T-cell (primary cell): ENCODE measurements at regions not wholly inside any gene's neighbourhood (a gene's known extent, or its start where the extent isn't known, plus 50 kb on each side); places are given as distances from the start of the nearest gene placed in this dataset.

Source experiments
- ATAC-seq, 4 experiments: fragments of 200-7000 bp in 3 of 4; fragments of 150-1000 bp in 1 of 4; cut with Tn5 transposase; replicated peaks in 1 of 4; 1 replicate in 3 of 4; 2 replicates in 1 of 4; pipeline ENCODE4 v1.10.0; 2021; ENCODE audit warnings: moderate library complexity in 3 of 4, mild to moderate bottlenecking in 2 of 4, moderate number of reproducible peaks in 1 of 4
- CTCF ChIA-PET, 2 donors: fragments of 300-600 bp; sonication (Branson Sonifier 250); formaldehyde crosslinking; loops; one replicate each; lab custom pipeline; 2022; ENCODE audit warnings: antibody characterized with exemption in 2 of 2; lab: Charles Lee
- POLR2A ChIA-PET, 2 donors: fragments of 300-600 bp; sonication (Branson Sonifier 250); formaldehyde crosslinking; loops; one replicate each; lab custom pipeline; 2022; ENCODE audit warnings: antibody characterized with exemption in 2 of 2; lab: Charles Lee
- DNase-seq, 35 experiments: peaks; one replicate each; pipeline versions ENCODE4 v3.0.0 to v3.0.0-alpha.2; 2013 to 2023
- H3K27ac ChIP-seq: one replicate; pipeline ENCODE4 v1.5.1; 2013; ENCODE audit warnings: low read length
- H3K27me3 ChIP-seq, 2 experiments: replicated peaks in 1 of 2; 1 replicate in 1 of 2; 2 replicates in 1 of 2; pipeline versions ENCODE4 v1.6.1 to v1.7.0; 2013; ENCODE audit warnings: low read length in 1 of 2, mixed read lengths in 1 of 2; ENCODE audit not compliant: control insufficient read depth in 2 of 2, insufficient read depth in 2 of 2; ENCODE audit errors: extremely low read depth in 1 of 2
- H3K36me3 ChIP-seq, 2 donors: 1 replicate in 1 of 2; 2 replicates in 1 of 2; pipeline versions ENCODE4 v1.6.1 to v1.7.0; 2013; ENCODE audit warnings: low read length in 1 of 2; ENCODE audit not compliant: control insufficient read depth in 2 of 2, insufficient read depth in 1 of 2; ENCODE audit errors: extremely low read depth in 1 of 2
- H3K4me1 ChIP-seq, 2 experiments: 1 replicate in 1 of 2; 2 replicates in 1 of 2; pipeline versions ENCODE4 v1.6.1 to v1.7.0; 2013; ENCODE audit warnings: low read length in 2 of 2, mixed read lengths in 1 of 2; ENCODE audit not compliant: insufficient read depth in 2 of 2, control insufficient read depth in 1 of 2; ENCODE audit errors: extremely low read depth in 1 of 2
- H3K4me3 ChIP-seq, 2 donors: 1 replicate in 1 of 2; 2 replicates in 1 of 2; pipeline versions ENCODE4 v1.5.1 to v1.7.0; 2013; ENCODE audit warnings: mild to moderate bottlenecking in 2 of 2, low read length in 1 of 2, moderate library complexity in 1 of 2; ENCODE audit not compliant: control insufficient read depth in 1 of 2; ENCODE audit errors: extremely low read depth in 1 of 2
- H3K9me3 ChIP-seq: 2 replicates; pipeline ENCODE4 v1.7.0; 2013
- H3K27ac Mint-ChIP-seq, 2 donors: one replicate each; pipeline ENCODE4 v1.8.0; 2020 to 2021; ENCODE audit warnings: mild to moderate bottlenecking in 2 of 2, mixed read lengths in 2 of 2
- H3K27me3 Mint-ChIP-seq, 2 donors: one replicate each; pipeline ENCODE4 v1.8.0; 2021 to 2022; ENCODE audit warnings: mixed read lengths in 2 of 2
- H3K36me3 Mint-ChIP-seq: one replicate; pipeline ENCODE4 v1.8.0; 2021; ENCODE audit warnings: mixed read lengths
- H3K4me1 Mint-ChIP-seq, 3 donors: one replicate each; pipeline ENCODE4 v1.8.0; 2020 to 2022; ENCODE audit warnings: mixed read lengths in 3 of 3, mild to moderate bottlenecking in 1 of 3
- H3K4me3 Mint-ChIP-seq, 3 donors: one replicate each; pipeline ENCODE4 v1.8.0; 2020 to 2022; ENCODE audit warnings: mild to moderate bottlenecking in 3 of 3, mixed read lengths in 3 of 3, moderate library complexity in 3 of 3
- H3K9me3 Mint-ChIP-seq, 3 donors: one replicate each; pipeline ENCODE4 v1.8.0; 2020 to 2022; ENCODE audit warnings: mixed read lengths in 3 of 3
- WGBS: methylation state at CpG from one replicate; pipeline ENCODE4 v1.1.5; 2013; ENCODE audit warnings: missing lambda C conversion rate; ENCODE audit not compliant: insufficient coverage; 5-methylcytosine and 5-hydroxymethylcytosine counted together

DNA sequence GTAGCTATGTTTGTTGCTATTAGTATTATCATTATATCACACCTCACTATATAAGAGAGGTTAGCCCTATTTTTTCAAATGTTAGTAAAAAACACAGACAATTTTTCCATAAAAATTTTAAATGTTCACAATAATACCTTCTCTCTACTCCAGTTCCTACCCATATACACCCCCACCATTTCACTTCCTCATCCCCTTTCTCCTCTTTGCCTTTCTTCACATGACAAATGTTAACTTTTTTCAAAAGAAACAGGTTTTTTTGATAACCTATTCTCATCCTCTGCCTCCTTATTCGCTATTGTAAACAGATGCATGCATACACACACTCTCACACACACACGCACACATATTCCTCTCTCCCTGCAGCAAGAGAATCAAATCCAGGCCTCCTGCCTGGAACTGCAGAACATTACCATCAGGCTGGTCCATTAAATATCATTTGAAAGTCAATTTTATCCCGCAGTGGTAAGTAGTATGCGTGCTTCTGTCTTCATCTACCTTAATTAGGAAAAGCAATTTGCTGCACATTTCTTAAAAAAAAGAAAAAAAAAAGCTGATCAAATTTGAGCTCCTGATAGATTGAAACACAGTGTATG is 55.5 kb downstream of the MID1IP1 start:
- Mint-ChIP-seq H3K4me3 (no peak overlapping the region), H3K4me1 (peaks cover 0 to 7% (median 2%) of the 10 kb centered on the region in 3 donors), H3K27ac (no peak overlapping the region), H3K27me3 (peaks cover 0 to 3% of the 10 kb centered on the region in 2 donors), H3K36me3 (no peaks in the 10 kb centered on the region), H3K9me3 (peaks cover 0 to 3% (median 0%) of the 10 kb centered on the region in 3 donors)
- Histone ChIP-seq H3K4me3 (no peak overlapping the region), H3K36me3 (no peaks in the 10 kb centered on the region), H3K27me3 (no peaks in the 10 kb centered on the region), H3K9me3 (no peaks in the 10 kb centered on the region), H3K4me1 (no peaks in the 10 kb centered on the region), H3K27ac (no peak overlapping the region)
- DNase-seq = no peak
- ATAC-seq = no peak
- POLR2A ChIA-PET = no interaction called here
- 100% methylated on average over 1 of the region's 4 CpGs for WGBS
- CTCF ChIA-PET = interaction anchor here in 1 of 2 donors (0.7 to 0.9 kb wide), 2 partner anchors 91 to 1028 kb away, joined by 3 to 9 read pairs; no protein-coding TSS in a partner anchor

DNA sequence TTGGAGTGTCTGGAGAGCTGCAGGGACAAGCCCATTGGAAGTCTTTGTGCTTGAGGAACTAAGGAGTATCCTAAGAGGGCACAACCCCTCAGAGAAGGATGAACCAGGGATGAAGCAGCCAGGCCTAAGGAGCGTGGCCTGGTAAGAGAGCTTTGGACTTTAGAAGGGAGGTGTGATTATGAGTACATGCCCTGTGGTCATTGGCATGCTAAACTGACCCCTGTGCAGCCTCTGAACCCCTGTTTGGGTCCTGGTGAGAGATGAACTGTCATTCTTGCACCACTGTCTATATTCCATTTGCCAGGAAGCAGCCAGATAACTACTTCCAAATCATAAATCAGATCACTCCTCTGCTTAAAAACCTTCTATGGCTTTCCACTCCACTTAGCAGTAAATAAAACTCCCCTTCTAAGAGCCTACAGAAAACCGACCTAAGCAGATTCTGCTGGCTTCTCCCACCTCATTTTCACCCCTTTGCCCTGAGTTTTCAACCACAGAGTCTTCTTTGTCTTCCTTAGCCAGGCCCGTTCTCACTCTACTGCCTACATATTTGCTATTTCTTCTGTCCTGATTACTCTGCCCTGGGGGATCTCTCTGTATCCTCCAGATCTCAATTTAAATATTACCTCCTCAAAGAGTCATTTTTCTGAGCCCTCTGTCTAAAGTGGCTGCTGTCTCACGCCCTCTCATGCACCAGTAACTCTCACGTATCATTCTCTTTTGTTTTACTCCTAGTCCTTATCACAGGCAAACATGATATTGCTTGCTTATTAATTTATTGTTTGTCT is 56.7 kb downstream of the MID1IP1 start:
- Histone ChIP-seq H3K9me3 (no peaks in the 10 kb centered on the region), H3K27me3 (no peaks in the 10 kb centered on the region), H3K36me3 (no peaks in the 10 kb centered on the region), H3K4me1 (no peaks in the 10 kb centered on the region), H3K27ac (no peak overlapping the region), H3K4me3 (no peak overlapping the region)
- ChIA-PET POLR2A (no interaction called here), CTCF (interaction anchor here in 1 of 2 donors (0.6 kb wide), 1 partner anchor 47 kb away, joined by 7 read pairs; no protein-coding TSS in a partner anchor)
- no peak overlapping the region for H3K4me3 Mint-ChIP-seq
- DNase-seq (no peak), ATAC-seq (no peak)
- WGBS = no CpG with 5 or more reads among the region's 5 CpGs
- H3K27me3 Mint-ChIP-seq = peaks cover 0 to 3% of the 10 kb centered on the region in 2 donors
- H3K27ac Mint-ChIP-seq = no peak overlapping the region
- H3K4me1 Mint-ChIP-seq = peaks cover 0 to 7% (median 2%) of the 10 kb centered on the region in 3 donors
- no peaks in the 10 kb centered on the region for H3K36me3 Mint-ChIP-seq
- no peaks in the 10 kb centered on the region for H3K9me3 Mint-ChIP-seq

DNA sequence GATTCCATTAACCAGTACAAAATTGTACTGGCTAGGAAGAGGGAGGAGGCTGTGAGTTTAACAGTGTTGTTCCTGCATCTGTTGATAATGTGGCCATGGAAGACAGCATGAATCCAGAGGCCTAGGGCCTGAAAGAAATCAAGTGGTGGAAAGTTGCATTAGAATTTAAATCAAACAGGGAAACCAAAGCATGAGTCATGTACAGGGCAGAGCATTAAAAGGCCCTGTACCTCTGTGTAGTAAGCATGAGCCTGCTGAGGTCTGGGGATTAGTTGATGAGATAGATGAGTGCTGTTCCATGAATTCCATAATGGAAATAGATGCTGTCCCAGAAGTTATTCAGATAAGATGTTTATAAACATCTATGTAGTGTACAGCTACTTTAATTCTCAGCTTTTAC is 58.3 kb downstream of the MID1IP1 start:
- Mint-ChIP-seq H3K4me3 (no peak overlapping the region), H3K36me3 (no peaks in the 10 kb centered on the region), H3K27me3 (no peaks in the 10 kb centered on the region), H3K27ac (no peak overlapping the region), H3K9me3 (no peaks in the 10 kb centered on the region), H3K4me1 (peaks cover 0 to 7% (median 2%) of the 10 kb centered on the region in 3 donors)
- no peaks in the 10 kb centered on the region for H3K36me3 ChIP-seq
- ChIA-PET CTCF (no interaction called here), POLR2A (no interaction called here)
- no peaks in the 10 kb centered on the region for H3K9me3 ChIP-seq
- no peaks in the 10 kb centered on the region for H3K27me3 ChIP-seq
- ATAC-seq = peak in 1 of 4 experiments; percentile 40
- H3K4me1 ChIP-seq = no peaks in the 10 kb centered on the region
- H3K4me3 ChIP-seq = no peak overlapping the region
- no peak for DNase-seq
- no peak overlapping the region for H3K27ac ChIP-seq

- CTCF ChIA-PET = no interaction called here
- Mint-ChIP-seq H3K4me3 (no peak overlapping the region), H3K4me1 (peaks cover 0 to 7% (median 2%) of the 10 kb centered on the region in 3 donors), H3K27me3 (no peaks in the 10 kb centered on the region), H3K27ac (no peak overlapping the region), H3K9me3 (no peaks in the 10 kb centered on the region), H3K36me3 (no peaks in the 10 kb centered on the region)
- ATAC-seq (no peak), DNase-seq (no peak)
- Histone ChIP-seq H3K36me3 (no peaks in the 10 kb centered on the region), H3K27me3 (no peaks in the 10 kb centered on the region), H3K27ac (no peak overlapping the region), H3K4me3 (no peak overlapping the region), H3K9me3 (no peaks in the 10 kb centered on the region), H3K4me1 (no peaks in the 10 kb centered on the region)
- no CpG with 5 or more reads among the region's 4 CpGs for WGBS
- POLR2A ChIA-PET = no interaction called here
These were observed 59.1 kb downstream of the MID1IP1 start for GRCh38 chrX:38860106-38861013.

GRCh38 chrX:38861489-38861888 is 60.2 kb downstream of the MID1IP1 start:
- DNase-seq (no peak), ATAC-seq (no peak)
- Mint-ChIP-seq H3K9me3 (no peaks in the 10 kb centered on the region), H3K27me3 (no peaks in the 10 kb centered on the region), H3K4me1 (peaks cover 0 to 7% (median 2%) of the 10 kb centered on the region in 3 donors), H3K27ac (no peak overlapping the region), H3K36me3 (no peaks in the 10 kb centered on the region), H3K4me3 (no peak overlapping the region)
- WGBS = 100% methylated on average over 1 of the region's 2 CpGs
- POLR2A ChIA-PET = no interaction called here
- Histone ChIP-seq H3K9me3 (no peaks in the 10 kb centered on the region), H3K36me3 (no peaks in the 10 kb centered on the region), H3K4me3 (no peak overlapping the region), H3K27me3 (no peaks in the 10 kb centered on the region), H3K4me1 (no peaks in the 10 kb centered on the region), H3K27ac (no peak overlapping the region)
- CTCF ChIA-PET = no interaction called here

- no peak for DNase-seq
- Histone ChIP-seq H3K27me3 (no peaks in the 10 kb centered on the region), H3K36me3 (no peaks in the 10 kb centered on the region), H3K27ac (no peak overlapping the region), H3K9me3 (no peaks in the 10 kb centered on the region), H3K4me1 (no peaks in the 10 kb centered on the region), H3K4me3 (no peak overlapping the region)
- Mint-ChIP-seq H3K36me3 (no peaks in the 10 kb centered on the region), H3K27me3 (no peaks in the 10 kb centered on the region), H3K4me1 (peaks cover 0 to 4% (median 2%) of the 10 kb centered on the region in 3 donors), H3K9me3 (no peaks in the 10 kb centered on the region), H3K4me3 (no peak overlapping the region), H3K27ac (no peak overlapping the region)
- ATAC-seq = no peak
- ChIA-PET POLR2A (no interaction called here), CTCF (no interaction called here)
- WGBS = no CpG with 5 or more reads among the region's 3 CpGs
These were observed 60.8 kb downstream of the MID1IP1 start for GRCh38 chrX:38862100-38862499.
